Esophagus squamous epithelium (tissue), 4 donors: ENCODE measurements at regions not wholly inside any gene's neighbourhood (a gene's known extent, or its start where the extent isn't known, plus 50 kb on each side); places are given as distances from the start of the nearest gene placed in this dataset.

Source experiments
- POLR2A ChIP-seq, 4 donors: fragments of 450-650 bp; IDR thresholded peaks; one replicate each; pipeline ENCODE4 v1.6.1; 2017; ENCODE audit warnings: antibody characterized with exemption in 4 of 4, mild to moderate bottlenecking in 4 of 4, moderate library complexity in 3 of 4
- TF ChIP-seq, protein P1 (sequence below), 6 experiments: fragments of 450-650 bp in 4 of 6; fragments of 200-600 bp in 2 of 6; sonication (generic) in 2 of 6; IDR thresholded peaks; one replicate each; pipeline ENCODE4 v1.5.1; 2016 to 2019; ENCODE audit warnings: antibody characterized with exemption in 6 of 6, mild to moderate bottlenecking in 4 of 6, moderate library complexity in 4 of 6

DNA sequence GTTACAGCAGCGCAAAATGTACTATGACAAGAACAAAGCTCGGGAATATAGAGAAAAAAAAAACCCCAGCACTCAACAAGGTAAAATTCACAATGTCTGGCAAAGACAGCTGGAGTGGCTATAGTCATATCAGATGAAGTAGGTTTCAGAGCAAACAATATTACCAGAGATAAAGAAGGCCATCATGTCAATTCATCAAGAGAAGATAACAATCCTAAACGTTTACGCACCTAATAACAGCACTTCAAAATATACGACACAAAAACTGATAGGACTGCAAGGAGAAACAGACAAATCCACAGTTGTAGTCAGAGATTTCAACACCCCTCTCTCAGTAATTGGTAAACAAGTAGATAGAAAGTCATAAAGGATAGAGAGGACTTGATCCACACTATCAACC is 455.2 kb downstream of the PTPRU start:
- TF ChIP-seq, protein P1, sequence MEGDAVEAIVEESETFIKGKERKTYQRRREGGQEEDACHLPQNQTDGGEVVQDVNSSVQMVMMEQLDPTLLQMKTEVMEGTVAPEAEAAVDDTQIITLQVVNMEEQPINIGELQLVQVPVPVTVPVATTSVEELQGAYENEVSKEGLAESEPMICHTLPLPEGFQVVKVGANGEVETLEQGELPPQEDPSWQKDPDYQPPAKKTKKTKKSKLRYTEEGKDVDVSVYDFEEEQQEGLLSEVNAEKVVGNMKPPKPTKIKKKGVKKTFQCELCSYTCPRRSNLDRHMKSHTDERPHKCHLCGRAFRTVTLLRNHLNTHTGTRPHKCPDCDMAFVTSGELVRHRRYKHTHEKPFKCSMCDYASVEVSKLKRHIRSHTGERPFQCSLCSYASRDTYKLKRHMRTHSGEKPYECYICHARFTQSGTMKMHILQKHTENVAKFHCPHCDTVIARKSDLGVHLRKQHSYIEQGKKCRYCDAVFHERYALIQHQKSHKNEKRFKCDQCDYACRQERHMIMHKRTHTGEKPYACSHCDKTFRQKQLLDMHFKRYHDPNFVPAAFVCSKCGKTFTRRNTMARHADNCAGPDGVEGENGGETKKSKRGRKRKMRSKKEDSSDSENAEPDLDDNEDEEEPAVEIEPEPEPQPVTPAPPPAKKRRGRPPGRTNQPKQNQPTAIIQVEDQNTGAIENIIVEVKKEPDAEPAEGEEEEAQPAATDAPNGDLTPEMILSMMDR (IDR thresholded peaks at IDR 0.05) = no peak
- TF ChIP-seq POLR2A (IDR thresholded peaks at IDR 0.05) = no peak
